ENCODE measurements at regions not wholly inside any gene's neighbourhood (a gene's known extent, or its start where the extent isn't known, plus 50 kb on each side); places are given as distances from the start of the nearest gene placed in this dataset.

DNA sequence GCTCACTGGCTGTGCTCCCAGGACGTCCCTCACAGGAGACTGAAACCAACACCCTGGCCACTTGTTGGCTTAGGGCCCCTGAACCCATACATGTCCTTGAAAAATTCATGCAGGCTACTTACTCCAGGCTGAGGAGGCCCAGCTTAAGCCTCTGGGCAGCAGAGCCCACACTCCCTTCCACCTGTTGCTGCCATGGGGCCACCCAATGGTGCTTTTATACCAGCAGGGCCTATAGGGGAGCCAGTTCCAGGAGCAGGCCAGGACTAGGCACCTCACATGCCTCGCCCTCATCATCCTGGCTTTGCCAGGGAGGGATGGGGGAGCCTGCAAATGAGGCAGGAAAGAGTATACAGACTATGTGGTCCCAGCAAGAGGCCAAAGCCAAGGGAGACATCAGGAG, 181.7 kb upstream of the NECTIN1 start:
- no peaks in the 10 kb centered on the region for H4K20me1 ChIP-seq (ENCODE audit: insufficient read depth)
- no peaks in the 10 kb centered on the region for H3F3A ChIP-seq (ENCODE audit: insufficient read depth, low read length, poor library complexity, severe bottlenecking)
- H3K79me2 ChIP-seq (replicated peaks; ENCODE audit: insufficient read depth, low read length): no peaks in the 10 kb centered on the region
- no peak overlapping the region for H3K4me2 ChIP-seq (ENCODE audit: low read length)
- TF ChIP-seq EP300 (conservative IDR thresholded peaks at IDR 0.05; ENCODE audit: poor library complexity, severe bottlenecking): no peak
- TF ChIP-seq EZH2 (IDR thresholded peaks at IDR 0.05; ENCODE audit: borderline replicate concordance, insufficient read depth, low read length, poor library complexity, severe bottlenecking): no peak
- no peak for TF ChIP-seq TAF1 (IDR thresholded peaks at IDR 0.05; ENCODE audit: low read depth)
- no peak for TF ChIP-seq RAD21 (conservative IDR thresholded peaks at IDR 0.05)
- H3K4me3 ChIP-seq (ENCODE audit: low read length): no peak overlapping the region
- H3K36me3 ChIP-seq (ENCODE audit: insufficient read depth, low read length): no peaks in the 10 kb centered on the region
- no peak overlapping the region for H3K27ac ChIP-seq (ENCODE audit: low read length)
- no peak overlapping the region for H3K9ac ChIP-seq (ENCODE audit: low read length)
- no peaks in the 10 kb centered on the region for H3K9me3 ChIP-seq (ENCODE audit: low read length)
- H2AFZ ChIP-seq (ENCODE audit: low read depth, low read length): no peak overlapping the region
- no peaks in the 10 kb centered on the region for H3K9me2 ChIP-seq (ENCODE audit: insufficient read depth, low read length)
- no peaks in the 10 kb centered on the region for H3K27me3 ChIP-seq (ENCODE audit: insufficient read depth, low read depth, low read length)

DNA sequence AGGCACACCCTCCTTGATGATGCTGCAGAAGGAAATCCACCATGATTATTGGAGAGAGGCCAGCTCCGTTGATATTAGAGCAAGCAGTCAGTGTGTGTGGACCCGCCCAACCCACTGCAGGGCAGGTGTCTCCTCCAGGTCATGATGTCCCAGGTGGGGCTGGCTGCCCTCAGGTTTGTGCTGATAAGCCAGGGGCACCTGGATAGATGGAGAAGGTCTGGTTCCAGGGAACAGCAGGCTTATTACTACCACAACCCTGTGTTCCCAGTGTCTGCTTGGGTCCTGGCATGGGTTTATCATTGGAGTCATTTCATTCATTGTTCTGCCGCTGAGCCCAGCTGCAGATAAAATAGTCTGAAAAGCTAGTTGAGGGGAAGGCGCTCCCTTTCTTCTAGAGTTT, 181.1 kb upstream of the NECTIN1 start:
- TF ChIP-seq SMC3 (conservative IDR thresholded peaks at IDR 0.05; ENCODE audit: poor library complexity) (no peak), POLR2AphosphoS5 (IDR thresholded peaks at IDR 0.05) (no peak), EP300 (conservative IDR thresholded peaks at IDR 0.05; ENCODE audit: poor library complexity, severe bottlenecking) (no peak), TAF1 (IDR thresholded peaks at IDR 0.05; ENCODE audit: low read depth) (no peak), MXI1 (conservative IDR thresholded peaks at IDR 0.05; ENCODE audit: poor library complexity, severe bottlenecking) (no peak), RAD21 (conservative IDR thresholded peaks at IDR 0.05) (no peak), EZH2 (IDR thresholded peaks at IDR 0.05; ENCODE audit: borderline replicate concordance, insufficient read depth, low read length, poor library complexity, severe bottlenecking) (no peak)
- TF ChIP-seq, protein P1, sequence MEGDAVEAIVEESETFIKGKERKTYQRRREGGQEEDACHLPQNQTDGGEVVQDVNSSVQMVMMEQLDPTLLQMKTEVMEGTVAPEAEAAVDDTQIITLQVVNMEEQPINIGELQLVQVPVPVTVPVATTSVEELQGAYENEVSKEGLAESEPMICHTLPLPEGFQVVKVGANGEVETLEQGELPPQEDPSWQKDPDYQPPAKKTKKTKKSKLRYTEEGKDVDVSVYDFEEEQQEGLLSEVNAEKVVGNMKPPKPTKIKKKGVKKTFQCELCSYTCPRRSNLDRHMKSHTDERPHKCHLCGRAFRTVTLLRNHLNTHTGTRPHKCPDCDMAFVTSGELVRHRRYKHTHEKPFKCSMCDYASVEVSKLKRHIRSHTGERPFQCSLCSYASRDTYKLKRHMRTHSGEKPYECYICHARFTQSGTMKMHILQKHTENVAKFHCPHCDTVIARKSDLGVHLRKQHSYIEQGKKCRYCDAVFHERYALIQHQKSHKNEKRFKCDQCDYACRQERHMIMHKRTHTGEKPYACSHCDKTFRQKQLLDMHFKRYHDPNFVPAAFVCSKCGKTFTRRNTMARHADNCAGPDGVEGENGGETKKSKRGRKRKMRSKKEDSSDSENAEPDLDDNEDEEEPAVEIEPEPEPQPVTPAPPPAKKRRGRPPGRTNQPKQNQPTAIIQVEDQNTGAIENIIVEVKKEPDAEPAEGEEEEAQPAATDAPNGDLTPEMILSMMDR (IDR thresholded peaks at IDR 0.05; ENCODE audit: poor library complexity, severe bottlenecking): no peak
- TF ChIP-seq, protein P2, sequence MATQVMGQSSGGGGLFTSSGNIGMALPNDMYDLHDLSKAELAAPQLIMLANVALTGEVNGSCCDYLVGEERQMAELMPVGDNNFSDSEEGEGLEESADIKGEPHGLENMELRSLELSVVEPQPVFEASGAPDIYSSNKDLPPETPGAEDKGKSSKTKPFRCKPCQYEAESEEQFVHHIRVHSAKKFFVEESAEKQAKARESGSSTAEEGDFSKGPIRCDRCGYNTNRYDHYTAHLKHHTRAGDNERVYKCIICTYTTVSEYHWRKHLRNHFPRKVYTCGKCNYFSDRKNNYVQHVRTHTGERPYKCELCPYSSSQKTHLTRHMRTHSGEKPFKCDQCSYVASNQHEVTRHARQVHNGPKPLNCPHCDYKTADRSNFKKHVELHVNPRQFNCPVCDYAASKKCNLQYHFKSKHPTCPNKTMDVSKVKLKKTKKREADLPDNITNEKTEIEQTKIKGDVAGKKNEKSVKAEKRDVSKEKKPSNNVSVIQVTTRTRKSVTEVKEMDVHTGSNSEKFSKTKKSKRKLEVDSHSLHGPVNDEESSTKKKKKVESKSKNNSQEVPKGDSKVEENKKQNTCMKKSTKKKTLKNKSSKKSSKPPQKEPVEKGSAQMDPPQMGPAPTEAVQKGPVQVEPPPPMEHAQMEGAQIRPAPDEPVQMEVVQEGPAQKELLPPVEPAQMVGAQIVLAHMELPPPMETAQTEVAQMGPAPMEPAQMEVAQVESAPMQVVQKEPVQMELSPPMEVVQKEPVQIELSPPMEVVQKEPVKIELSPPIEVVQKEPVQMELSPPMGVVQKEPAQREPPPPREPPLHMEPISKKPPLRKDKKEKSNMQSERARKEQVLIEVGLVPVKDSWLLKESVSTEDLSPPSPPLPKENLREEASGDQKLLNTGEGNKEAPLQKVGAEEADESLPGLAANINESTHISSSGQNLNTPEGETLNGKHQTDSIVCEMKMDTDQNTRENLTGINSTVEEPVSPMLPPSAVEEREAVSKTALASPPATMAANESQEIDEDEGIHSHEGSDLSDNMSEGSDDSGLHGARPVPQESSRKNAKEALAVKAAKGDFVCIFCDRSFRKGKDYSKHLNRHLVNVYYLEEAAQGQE (IDR thresholded peaks at IDR 0.05; ENCODE audit: borderline replicate concordance): no peak
- Histone ChIP-seq H3K9me3 (ENCODE audit: low read length) (no peaks in the 10 kb centered on the region), H3K79me2 (replicated peaks; ENCODE audit: insufficient read depth, low read length) (no peaks in the 10 kb centered on the region), H4K20me1 (ENCODE audit: insufficient read depth) (no peaks in the 10 kb centered on the region), H2AFZ (ENCODE audit: low read depth, low read length) (no peak overlapping the region), H3K4me2 (ENCODE audit: low read length) (no peak overlapping the region), H3K36me3 (ENCODE audit: insufficient read depth, low read length) (no peaks in the 10 kb centered on the region), H3F3A (ENCODE audit: insufficient read depth, low read length, poor library complexity, severe bottlenecking) (no peaks in the 10 kb centered on the region), H3K4me3 (ENCODE audit: low read length) (no peak overlapping the region), H3K27ac (ENCODE audit: low read length) (no peak overlapping the region), H3K9ac (ENCODE audit: low read length) (no peak overlapping the region), H3K9me2 (ENCODE audit: insufficient read depth, low read length) (no peaks in the 10 kb centered on the region), H3K27me3 (ENCODE audit: insufficient read depth, low read depth, low read length) (no peaks in the 10 kb centered on the region)
